ENCODE measurements at regions not wholly inside any gene's neighbourhood (a gene's known extent, or its start where the extent isn't known, plus 50 kb on each side); places are given as distances from the start of the nearest gene placed in this dataset.

DNA sequence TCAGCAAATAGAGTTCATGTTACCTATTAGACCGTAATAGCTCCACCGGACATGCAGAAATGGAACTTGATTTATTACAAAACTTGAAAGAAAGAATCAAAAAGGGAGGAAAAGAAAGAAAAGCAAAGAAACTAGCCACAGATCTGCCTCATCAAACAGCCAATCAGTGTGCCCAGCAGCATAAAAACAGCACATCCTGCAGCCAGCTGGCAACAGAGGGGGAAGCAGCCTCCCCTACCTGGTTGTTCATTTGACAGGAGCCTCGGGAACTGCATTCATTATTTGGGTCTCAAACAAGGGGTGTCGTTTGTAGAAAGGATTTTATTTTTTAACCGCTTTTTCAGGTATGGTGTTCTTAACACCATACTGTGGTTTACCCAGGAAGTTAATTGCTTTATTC is 181.5 kb upstream of the TOPAZ1 start:
- H3K36me3 ChIP-seq (ENCODE audit: low read depth): no peaks in the 10 kb centered on the region
- H3K4me3 ChIP-seq: no peak overlapping the region
- H3K9me3 ChIP-seq: no peaks in the 10 kb centered on the region
- intact Hi-C loops (cut with DNase I, micrococcal nuclease): no loop called here
- DNase-seq (no peak), ATAC-seq (no peak)
- H3K4me1 ChIP-seq (ENCODE audit: low read depth): no peaks in the 10 kb centered on the region
- TF ChIP-seq, protein P1, sequence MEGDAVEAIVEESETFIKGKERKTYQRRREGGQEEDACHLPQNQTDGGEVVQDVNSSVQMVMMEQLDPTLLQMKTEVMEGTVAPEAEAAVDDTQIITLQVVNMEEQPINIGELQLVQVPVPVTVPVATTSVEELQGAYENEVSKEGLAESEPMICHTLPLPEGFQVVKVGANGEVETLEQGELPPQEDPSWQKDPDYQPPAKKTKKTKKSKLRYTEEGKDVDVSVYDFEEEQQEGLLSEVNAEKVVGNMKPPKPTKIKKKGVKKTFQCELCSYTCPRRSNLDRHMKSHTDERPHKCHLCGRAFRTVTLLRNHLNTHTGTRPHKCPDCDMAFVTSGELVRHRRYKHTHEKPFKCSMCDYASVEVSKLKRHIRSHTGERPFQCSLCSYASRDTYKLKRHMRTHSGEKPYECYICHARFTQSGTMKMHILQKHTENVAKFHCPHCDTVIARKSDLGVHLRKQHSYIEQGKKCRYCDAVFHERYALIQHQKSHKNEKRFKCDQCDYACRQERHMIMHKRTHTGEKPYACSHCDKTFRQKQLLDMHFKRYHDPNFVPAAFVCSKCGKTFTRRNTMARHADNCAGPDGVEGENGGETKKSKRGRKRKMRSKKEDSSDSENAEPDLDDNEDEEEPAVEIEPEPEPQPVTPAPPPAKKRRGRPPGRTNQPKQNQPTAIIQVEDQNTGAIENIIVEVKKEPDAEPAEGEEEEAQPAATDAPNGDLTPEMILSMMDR (IDR thresholded peaks at IDR 0.05): no peak

DNA sequence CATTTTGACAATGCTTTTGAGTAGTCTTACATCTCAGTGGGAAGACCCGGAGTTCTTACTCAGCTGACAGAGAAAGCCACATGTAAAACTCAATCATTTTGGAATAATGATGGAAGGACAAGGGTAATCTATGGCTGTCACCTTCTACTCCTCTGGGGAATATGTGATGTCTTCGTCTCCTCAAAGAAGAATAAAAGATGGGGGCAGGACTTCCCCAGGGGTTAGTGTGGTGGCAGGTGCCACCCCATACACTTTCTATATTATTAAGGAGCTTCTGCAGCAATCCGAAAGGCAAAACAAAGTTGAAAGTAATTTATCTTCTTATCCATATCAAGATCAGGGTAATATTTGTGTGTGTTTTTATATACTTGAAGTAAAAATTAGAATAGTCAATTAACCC is 180.4 kb upstream of the TOPAZ1 start:
- ATAC-seq (no peak), DNase-seq (no peak)
- intact Hi-C loops (cut with DNase I, micrococcal nuclease): no loop called here
- H3K4me1 ChIP-seq (ENCODE audit: low read depth): no peaks in the 10 kb centered on the region
- TF ChIP-seq, protein P1 (IDR thresholded peaks at IDR 0.05): no peak
- no peaks in the 10 kb centered on the region for H3K36me3 ChIP-seq (ENCODE audit: low read depth)
- no peaks in the 10 kb centered on the region for H3K9me3 ChIP-seq
- H3K4me3 ChIP-seq: no peak overlapping the region

DNA sequence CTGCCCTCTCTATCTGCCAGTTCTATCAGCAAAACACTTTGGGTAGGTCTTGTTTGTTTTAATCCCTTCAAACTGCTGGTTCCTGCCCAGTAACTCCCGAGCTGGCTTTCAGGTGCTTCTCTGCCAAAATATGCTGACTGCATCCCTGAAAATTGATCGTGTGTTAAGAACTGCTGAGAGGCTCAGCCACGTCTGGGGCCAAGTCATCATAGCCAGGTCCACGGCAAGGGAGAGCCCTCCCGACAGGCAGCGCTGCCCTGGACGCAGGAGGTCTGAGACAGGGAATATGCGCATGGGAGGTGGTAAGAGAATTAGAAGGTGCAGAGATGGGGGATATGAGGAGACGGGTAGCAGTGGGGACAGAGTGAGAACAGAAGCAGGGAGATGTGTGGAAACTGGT is 179.7 kb upstream of the TOPAZ1 start:
- Histone ChIP-seq H3K9me3 (no peaks in the 10 kb centered on the region), H3K36me3 (ENCODE audit: low read depth) (no peaks in the 10 kb centered on the region), H3K4me1 (ENCODE audit: low read depth) (no peaks in the 10 kb centered on the region), H3K4me3 (no peak overlapping the region)
- no peak for ATAC-seq
- TF ChIP-seq, protein P1 (IDR thresholded peaks at IDR 0.05): no peak
- intact Hi-C loops (cut with DNase I, micrococcal nuclease): no loop called here
- DNase-seq: no peak

DNA sequence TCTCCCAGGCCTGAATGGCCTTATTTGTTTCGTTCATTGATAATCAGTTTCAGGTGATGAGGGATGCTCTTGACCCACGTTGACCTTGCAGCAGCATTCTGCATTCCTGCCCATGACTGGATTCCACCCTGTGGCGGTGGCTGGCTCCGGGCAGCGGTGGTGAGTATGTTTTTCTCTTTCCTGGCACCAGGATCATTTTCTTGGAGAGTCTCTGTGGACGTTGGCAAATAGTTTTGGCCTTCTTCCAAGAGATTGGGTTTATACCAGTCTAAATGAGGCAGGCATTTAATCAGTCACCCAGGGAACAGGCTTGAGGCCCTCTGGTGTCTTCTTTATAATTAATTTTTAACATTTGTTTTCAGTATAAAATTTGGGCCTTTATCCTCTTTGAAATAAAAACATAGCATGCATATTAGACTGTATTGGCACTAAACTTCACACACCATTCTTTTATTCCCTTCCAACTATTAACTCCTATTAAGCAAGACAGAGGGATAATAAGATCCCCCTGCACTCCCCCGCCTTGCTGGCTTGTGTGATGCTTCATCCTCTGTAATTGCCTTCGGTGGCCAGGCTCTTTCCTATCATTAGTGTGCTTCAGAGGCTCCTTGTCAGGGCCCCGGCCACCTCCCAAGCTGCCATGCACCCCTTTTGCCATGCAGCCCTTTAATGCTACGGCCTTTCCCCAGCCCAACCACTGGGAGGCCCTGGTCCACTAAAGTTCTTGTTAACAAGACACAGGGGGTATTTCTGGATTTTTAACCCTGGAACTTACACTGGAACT is 176.2 kb upstream of the TOPAZ1 start:
- DNase-seq (no peak), ATAC-seq (no peak)

DNA sequence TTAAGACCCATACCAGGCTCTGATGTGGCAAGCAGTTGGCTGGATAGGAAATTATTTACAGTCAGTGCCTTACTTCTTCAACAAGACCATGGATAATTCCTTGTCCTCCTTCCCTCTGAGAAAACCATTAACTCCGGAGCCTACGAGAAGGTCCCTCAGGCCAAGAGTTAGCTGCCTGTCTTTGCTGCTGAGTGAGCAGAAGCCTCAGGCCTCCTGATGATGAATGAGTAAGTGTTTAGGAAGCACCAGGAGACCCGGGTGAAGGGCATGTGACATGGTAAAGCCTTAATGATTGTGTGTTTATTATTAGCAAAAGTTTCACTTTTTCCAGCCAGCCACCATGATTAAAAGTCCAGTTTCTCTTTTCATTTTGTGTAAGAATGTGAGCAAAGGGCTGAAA is 174.9 kb upstream of the TOPAZ1 start:
- intact Hi-C loops (cut with DNase I, micrococcal nuclease): no loop called here
- DNase-seq (no peak), ATAC-seq (no peak)

More for the DNA sequence above, 176.2 kb upstream of the TOPAZ1 start:
- H3K36me3 ChIP-seq (ENCODE audit: low read depth): no peaks in the 10 kb centered on the region
- no peaks in the 10 kb centered on the region for H3K9me3 ChIP-seq
- intact Hi-C loops (cut with DNase I, micrococcal nuclease): no loop called here
- H3K4me3 ChIP-seq: no peak overlapping the region
- TF ChIP-seq, protein P1 (IDR thresholded peaks at IDR 0.05): no peak
- no peaks in the 10 kb centered on the region for H3K4me1 ChIP-seq (ENCODE audit: low read depth)

More for the DNA sequence above, 174.9 kb upstream of the TOPAZ1 start:
- H3K4me1 ChIP-seq (ENCODE audit: low read depth): no peaks in the 10 kb centered on the region
- TF ChIP-seq, protein P1 (IDR thresholded peaks at IDR 0.05): no peak
- no peaks in the 10 kb centered on the region for H3K36me3 ChIP-seq (ENCODE audit: low read depth)
- H3K9me3 ChIP-seq: no peaks in the 10 kb centered on the region
- no peak overlapping the region for H3K4me3 ChIP-seq
